LoVo (cell line): ENCODE measurements at regions not wholly inside any gene's neighbourhood (a gene's known extent, or its start where the extent isn't known, plus 50 kb on each side); places are given as distances from the start of the nearest gene placed in this dataset.
"Not testable (repeated sequence)": the region's sequence is repeated elsewhere in the genome, so short reads cannot be mapped to it uniquely, and the experiment has no call there.

Experiments
- DNase-seq: peaks from one replicate; pipeline ENCODE4 v3.0.0-alpha.2; 2016; ENCODE audit warnings: low spot score

DNA sequence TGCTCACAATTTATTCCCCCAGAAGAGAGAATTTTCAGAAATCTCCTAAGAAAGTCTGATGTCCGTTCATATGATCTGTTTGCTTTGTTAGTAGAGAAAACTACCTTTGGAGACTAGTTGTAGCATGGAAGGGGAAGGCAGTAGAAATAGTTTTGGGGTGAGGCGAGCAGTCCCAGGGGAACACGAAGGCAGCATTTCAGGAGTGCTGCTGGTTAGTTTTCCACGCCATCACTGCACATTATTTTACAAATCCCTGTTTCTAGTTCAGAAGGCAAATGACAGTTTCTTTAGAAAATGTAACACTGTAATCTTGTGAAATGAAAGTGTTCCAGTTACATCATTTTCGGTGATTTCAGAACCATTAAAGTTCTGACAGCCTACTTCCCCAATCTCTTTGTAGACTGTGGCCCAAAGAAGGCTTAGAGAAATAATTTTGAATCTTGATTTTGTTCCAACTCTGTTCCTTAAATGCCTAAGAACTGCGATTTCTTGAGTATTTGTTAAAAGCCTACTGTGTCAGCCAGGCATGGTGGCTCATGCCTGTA lies 123.8 kb downstream of the LAT start:
- not testable (repeated sequence) for DNase-seq

DNA sequence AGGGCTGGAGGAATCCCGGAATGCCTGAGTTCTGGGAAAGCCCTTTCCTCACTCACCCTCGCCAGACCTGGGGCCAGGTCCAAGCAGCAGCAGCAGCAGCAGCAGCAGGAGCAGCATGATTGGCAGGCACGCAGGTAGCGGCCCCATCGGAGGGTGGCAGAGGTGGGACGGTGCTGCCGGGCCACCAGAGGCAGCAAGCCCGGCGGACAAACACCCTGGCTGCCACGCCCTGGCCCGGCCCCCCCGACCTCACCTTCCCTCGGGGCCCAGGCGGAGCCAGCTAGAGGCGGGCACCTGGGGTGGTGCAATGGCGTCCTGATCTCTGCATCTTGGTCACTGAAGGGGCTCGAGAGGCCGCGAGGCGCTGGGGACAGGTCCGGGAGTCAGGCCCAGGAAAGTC lies 122.4 kb downstream of the LAT start:
- peak; percentile 4 for DNase-seq

DNA sequence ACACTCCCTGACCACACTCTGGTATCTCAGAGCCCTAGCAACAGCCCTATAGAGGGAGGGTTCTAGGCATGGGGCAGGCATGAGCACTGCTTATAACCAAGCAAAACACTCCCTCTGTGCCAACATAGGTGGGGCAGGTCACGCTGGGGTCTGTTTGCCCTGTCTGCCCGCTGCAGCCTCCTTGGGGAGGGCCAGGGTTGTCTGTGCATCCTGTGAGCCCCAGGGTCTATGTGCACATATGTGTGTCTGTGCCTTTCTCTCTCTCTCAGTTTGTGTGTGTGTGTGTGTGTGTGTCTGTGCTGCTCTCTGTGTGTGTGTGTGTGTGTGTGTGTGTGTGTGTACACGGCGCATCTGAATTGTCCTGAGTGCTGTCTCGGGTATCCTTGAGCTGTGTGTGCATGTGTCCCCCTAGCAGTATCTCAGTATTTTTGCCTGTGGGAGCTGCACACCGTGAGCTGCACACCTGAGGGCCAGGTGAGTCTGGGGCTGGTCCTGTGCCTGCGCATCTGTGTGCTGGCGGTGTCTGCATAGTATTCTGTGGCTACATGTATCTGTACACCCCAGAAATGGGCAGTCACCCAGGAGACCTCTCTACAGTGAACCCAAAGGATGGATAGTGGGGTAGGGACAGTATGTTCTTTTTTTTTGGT lies 121.5 kb downstream of the LAT start:
- DNase-seq: not testable (repeated sequence)

GRCh38 chr16:29104600-29104999 lies 119.7 kb downstream of the LAT start:
- DNase-seq: not testable (repeated sequence)

DNA sequence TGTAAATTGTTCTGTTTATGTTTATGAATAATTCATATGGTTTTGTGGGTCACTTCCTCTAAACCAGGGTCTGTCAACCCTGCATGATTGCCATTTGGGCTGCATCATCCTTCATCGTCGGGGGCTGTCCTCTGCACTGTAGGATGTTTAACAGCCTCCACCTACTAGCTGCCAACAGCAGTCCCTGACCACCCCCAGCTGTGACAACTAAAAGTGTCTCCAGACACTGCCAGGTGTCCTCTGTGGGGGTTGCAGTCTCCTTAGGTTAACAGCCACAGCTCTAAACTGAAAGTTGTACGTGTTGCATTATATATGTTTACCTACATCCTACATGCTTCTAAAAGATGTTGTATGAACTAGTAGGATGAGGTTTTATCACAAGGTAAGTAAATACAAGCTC lies 113.1 kb downstream of the LAT start:
- DNase-seq: not testable (repeated sequence)

DNA sequence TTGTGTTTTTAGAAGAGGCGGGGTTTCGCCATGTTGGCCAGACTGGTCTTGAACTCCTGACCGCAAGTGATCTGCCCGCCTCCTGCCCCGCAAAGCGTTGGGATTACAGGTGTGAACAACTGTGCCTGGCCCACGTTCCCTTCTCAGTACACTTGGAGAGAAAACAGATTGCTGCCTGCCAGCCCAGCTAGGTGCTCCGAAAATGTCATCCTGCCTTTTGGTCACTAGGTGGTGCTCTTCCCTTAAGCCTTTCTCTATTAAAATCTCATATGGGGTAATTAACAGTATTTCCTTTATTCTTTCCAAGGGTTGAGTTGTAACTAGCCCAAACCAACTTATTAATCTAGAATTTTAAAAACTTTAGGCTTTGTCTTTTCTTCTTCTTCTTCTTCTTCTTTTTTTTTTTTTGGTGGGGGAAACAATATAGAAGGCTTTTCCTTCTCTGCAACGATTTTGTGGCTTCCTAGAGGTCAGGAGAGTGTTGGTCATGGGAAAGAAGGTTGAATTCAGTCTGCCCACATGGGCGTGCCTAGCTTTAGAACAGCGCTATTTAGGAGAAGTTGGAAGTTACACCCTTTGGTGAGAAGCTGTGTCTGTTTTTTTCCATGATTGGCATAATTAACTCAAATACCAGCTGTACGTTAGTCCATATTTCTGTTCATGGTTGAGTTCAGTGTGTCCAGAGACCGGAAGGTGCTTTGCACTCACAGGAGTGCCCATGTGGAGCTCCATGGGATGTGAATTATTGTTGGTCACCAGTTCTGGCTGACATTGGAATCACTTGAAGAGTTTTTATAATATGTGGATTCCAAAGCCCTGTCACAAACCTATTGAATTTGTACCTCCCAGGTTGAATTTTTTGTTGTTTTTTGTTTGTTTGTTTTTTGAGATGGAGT lies 110.1 kb downstream of the LAT start:
- DNase-seq: not testable (repeated sequence)

DNA sequence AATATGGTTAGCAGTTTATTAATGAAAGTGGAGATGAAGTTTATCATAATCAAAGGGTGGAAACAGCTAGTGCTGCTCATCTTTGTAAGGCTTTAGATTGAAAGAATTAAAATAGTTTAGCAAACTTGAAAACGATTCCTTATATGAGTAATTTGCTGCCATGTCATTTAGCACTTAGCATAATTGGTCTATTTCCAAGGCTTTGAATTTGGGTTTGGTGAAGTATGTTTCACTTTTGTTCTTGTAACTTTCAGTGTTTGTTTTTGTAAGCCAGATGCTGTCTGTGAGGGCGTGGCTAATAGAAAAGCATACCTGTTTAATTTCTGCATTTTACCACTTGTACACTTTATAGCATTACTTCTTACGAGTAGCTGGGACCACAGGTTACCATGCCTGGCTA lies 109.5 kb downstream of the LAT start:
- not testable (repeated sequence) for DNase-seq

DNA sequence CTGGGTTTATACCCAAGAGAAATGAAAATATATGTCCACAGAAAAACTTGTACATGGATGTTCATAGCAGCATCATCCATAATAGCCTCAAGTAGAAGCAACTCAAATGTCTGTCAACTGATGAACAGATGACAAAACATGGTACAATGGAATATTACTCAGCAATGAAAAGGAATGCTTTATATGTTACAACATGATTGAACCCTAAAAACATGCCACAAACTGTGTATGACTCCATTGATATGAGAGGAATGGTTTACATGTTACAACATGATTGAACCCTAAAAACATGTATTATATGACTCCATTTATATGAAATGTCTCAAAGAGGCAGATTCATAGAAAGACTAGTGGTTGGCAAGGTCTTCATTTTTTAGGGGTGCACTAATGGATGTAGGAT lies 104.8 kb downstream of the LAT start:
- not testable (repeated sequence) for DNase-seq

DNA sequence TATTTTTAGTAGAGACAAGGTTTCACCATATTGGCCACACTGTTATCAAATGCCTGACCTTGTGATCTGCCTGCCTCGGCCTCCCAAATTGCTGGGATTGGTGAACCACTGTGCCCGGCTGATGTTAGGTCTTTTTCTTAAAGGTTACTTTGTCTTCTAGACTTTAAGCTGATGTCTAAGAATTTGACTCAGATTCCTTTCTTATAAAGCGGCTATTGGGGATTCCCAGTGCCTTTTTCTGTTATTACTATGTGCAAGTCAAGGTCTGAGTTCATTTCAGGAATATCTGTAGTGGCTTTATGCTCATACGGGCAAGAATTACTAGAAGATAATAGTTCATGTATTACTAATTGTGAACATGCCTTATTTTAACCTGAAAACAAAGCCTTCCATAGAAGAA lies 102.8 kb downstream of the LAT start:
- not testable (repeated sequence) for DNase-seq

GRCh38 chr16:29081829-29082639 lies 97.2 kb downstream of the LAT start:
- not testable (repeated sequence) for DNase-seq

DNA sequence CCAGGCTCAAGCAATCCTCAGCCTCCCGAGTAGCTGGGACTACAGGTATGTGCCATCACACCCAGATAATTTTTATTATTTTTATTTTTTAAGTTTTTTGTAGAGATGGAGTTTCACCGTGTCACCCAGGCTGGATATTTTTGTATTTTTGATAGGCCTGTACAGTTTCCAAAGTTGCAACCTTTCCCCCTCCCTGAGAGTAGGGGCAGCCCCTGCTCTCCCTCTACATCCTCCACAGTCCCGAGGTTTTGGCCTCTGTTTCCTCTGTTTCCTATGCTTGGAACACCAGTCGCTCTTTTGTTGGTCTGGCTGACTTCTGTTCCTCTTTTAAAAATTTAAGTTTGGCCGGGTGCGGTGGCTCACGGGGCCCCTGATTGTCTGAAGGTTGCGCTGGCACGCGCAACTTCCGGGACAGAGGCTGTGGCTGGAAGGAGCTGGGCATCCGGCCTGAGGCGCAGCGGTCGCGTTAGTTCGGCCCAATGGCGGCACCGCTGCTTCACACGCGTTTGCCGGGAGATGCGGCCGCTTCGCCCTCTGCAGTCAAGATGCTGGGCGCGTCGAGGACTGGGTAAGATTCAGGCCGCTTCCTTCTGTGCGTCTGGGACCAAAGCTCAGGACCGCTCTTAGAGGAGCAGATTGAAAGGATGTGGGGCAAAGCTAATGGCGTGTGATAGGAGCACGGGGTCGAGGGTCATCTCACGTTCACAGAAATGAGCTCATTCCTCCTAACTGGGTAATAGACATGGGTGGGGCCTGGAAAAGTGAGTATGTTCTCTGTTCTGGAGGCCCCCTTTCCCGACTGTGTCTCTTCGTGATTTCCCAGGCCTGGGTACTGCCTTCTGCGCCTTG lies 89.9 kb downstream of the LAT start:
- not testable (repeated sequence) for DNase-seq

DNA sequence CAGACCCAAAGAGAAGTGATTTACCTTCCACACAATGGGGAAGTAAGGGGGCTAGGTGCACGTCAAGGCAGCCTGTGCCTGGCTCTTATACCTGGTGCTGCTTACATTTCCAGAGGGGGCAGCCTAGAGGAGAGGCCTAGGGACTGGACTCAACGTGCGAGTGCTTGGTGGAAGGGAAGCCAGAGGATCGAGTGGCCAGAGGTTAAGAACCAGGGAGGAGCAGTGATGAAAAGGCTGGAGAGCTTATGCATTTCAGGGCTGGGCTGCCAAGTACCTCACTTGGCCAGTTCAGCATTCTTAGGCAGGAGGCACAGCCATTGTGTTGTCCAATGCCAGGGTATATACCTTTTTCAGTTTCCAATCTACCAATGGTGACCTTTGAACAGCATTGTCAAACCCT lies 77.4 kb downstream of the LAT start:
- not testable (repeated sequence) for DNase-seq

DNA sequence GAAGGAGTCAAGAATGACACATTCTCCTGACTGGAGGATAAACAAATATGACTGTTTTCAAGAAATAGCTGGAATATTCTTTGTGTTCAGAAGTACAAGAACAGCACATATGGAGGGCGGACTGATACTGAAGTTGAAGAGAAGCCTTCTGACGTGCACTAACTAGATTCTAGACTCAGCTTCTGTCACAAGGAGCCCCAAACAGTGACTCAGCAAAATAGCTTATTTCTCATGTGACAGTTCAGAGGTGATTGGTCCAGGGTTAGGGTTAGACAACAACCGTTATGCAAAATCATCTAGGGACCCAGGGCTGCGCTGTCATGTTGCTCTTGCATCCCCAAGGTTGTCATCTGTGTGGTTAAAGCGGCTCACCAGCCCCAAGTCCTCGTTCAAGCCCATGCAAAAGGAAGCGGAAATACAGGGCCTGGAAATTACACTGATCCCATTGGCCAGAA lies 76.6 kb downstream of the LAT start:
- not testable (repeated sequence) for DNase-seq

- DNase-seq: not testable (repeated sequence)
These were observed 75.4 kb downstream of the LAT start for GRCh38 chr16:29060022-29060810.

DNA sequence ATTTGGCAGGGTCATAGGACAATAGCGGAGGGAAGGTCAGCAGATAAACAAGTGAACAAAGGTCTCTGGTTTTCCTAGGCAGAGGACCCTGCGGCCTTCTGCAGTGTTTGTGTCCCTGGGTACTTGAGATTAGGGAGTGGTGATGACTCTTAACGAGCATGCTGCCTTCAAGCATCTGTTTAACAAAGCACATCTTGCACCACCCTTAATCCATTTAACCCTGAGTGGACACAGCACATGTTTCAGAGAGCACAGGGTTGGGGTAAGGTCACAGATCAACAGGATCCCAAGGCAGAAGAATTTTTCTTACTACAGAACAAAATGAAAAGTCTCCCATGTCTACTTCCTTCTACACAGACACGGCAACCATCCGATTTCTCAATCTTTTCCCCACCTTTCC lies 74.7 kb downstream of the LAT start:
- DNase-seq: not testable (repeated sequence)
